Tibial nerve (tissue), 4 donors: ENCODE measurements at regions not wholly inside any gene's neighbourhood (a gene's known extent, or its start where the extent isn't known, plus 50 kb on each side); places are given as distances from the start of the nearest gene placed in this dataset.

ENCODE experiments used
- CTCF ChIP-seq, 5 experiments: fragments of 200-600 bp in 3 of 5; fragments of 450-650 bp in 2 of 5; sonication (generic) in 3 of 5; IDR thresholded peaks; one replicate each; pipeline ENCODE4 v1.5.1; 2016 to 2019; ENCODE audit warnings: antibody characterized with exemption in 5 of 5, mild to moderate bottlenecking in 3 of 5, moderate library complexity in 2 of 5
- EP300 ChIP-seq, 2 donors: sonication (generic); formaldehyde crosslinking; IDR thresholded peaks; one replicate each; pipeline ENCODE4 v1.6.1; 2017; ENCODE audit warnings: antibody characterized with exemption in 2 of 2, mild to moderate bottlenecking in 1 of 2
- POLR2A ChIP-seq, 2 donors: fragments of 450-650 bp; IDR thresholded peaks; one replicate each; pipeline ENCODE4 v1.6.1; 2017; ENCODE audit warnings: antibody characterized with exemption in 2 of 2, mild to moderate bottlenecking in 2 of 2, moderate library complexity in 2 of 2

- TF ChIP-seq CTCF (IDR thresholded peaks at IDR 0.05) (no peak), POLR2A (IDR thresholded peaks at IDR 0.05) (no peak), EP300 (IDR thresholded peaks at IDR 0.05) (no peak)
Measured at GRCh38 chr2:82279367-82279766, 1974.8 kb upstream of the LRRTM1 start.
